Stomach (tissue), 8 donors: ENCODE measurements at regions not wholly inside any gene's neighbourhood (a gene's known extent, or its start where the extent isn't known, plus 50 kb on each side); places are given as distances from the start of the nearest gene placed in this dataset.

Experiments used
- DNase-seq, 2 donors: peaks; one replicate each; pipeline versions ENCODE4 v3.0.0 to v3.0.0-alpha.2; 2013 to 2019
- H3K27ac ChIP-seq, 5 donors: fragments of 200-600 bp in 4 of 5; sonication (generic) in 4 of 5; one replicate each; pipeline ENCODE4 v1.5.1; 2013 to 2019; ENCODE audit warnings: mild to moderate bottlenecking in 1 of 5, moderate library complexity in 1 of 5
- H3K27me3 ChIP-seq, 3 donors: fragments of 200-600 bp; sonication (generic); one replicate each; pipeline ENCODE4 v1.5.1; 2017 to 2019; ENCODE audit warnings: mixed run types in 1 of 3
- H3K36me3 ChIP-seq, 4 donors: fragments of 200-600 bp; sonication (generic); 1 replicate in 3 of 4; 2 replicates in 1 of 4; pipeline ENCODE4 v1.5.1; 2016 to 2019
- H3K4me1 ChIP-seq, 4 donors: fragments of 200-600 bp; sonication (generic); one replicate each; pipeline ENCODE4 v1.5.1; 2016 to 2019
- H3K4me3 ChIP-seq, 4 donors: fragments of 200-600 bp; sonication (generic) in 3 of 4; one replicate each; pipeline ENCODE4 v1.5.1; 2016 to 2019; ENCODE audit warnings: mild to moderate bottlenecking in 1 of 4
- H3K9me3 ChIP-seq, 4 donors: fragments of 200-600 bp; sonication (generic); one replicate each; pipeline ENCODE4 v1.5.1; 2016 to 2019
- EP300 ChIP-seq: sonication (generic); formaldehyde crosslinking; IDR thresholded peaks from one replicate; pipeline ENCODE4 v1.6.1; 2017; ENCODE audit warnings: antibody characterized with exemption
- POLR2A ChIP-seq, 4 donors: fragments of 450-650 bp; IDR thresholded peaks; one replicate each; pipeline ENCODE4 v1.6.1; 2016; ENCODE audit warnings: antibody characterized with exemption in 4 of 4, control low read depth in 2 of 4, mild to moderate bottlenecking in 1 of 4, moderate library complexity in 1 of 4
- POLR2AphosphoS5 ChIP-seq, 3 donors: sonication (generic); formaldehyde crosslinking; IDR thresholded peaks; one replicate each; pipeline ENCODE4 v1.6.1; 2016; ENCODE audit warnings: antibody characterized with exemption in 3 of 3
- WGBS, 5 donors: extraction: QIAGEN DNeasy Blood & Tissue Kit in 3 of 5; methylation state at CpG; one replicate each; pipeline versions ENCODE4 v1.1.5 to v1.1.7; 2013 to 2018; 5-methylcytosine and 5-hydroxymethylcytosine counted together
- intact Hi-C: fragments of 100-400 bp; cut with DNase I; formaldehyde crosslinking; loops from one replicate; pipeline ENCODE4 v1.15.1; 2023; ENCODE audit warnings: low total_unique reads
- TF ChIP-seq, protein P1 (sequence below), 7 experiments: fragments of 450-650 bp in 4 of 7; fragments of 200-600 bp in 3 of 7; sonication (generic) in 3 of 7; IDR thresholded peaks; one replicate each; pipeline ENCODE4 v1.5.1; 2016 to 2019; ENCODE audit warnings: antibody characterized with exemption in 7 of 7, control low read depth in 2 of 7, mild to moderate bottlenecking in 1 of 7
- donor health status: healthy with polysubstance abuse.
- donor health status: Bipolar disorder and iron deficiency.
- donor health status: healthy.

- Histone ChIP-seq H3K27ac (no peak overlapping the region), H3K36me3 (no peaks in the 10 kb centered on the region), H3K4me1 (peaks cover 0 to 26% (median 16%) of the 10 kb centered on the region in 4 donors), H3K9me3 (no peaks in the 10 kb centered on the region), H3K4me3 (no peak overlapping the region), H3K27me3 (no peaks in the 10 kb centered on the region)
- no peak for DNase-seq
- TF ChIP-seq, protein P1, sequence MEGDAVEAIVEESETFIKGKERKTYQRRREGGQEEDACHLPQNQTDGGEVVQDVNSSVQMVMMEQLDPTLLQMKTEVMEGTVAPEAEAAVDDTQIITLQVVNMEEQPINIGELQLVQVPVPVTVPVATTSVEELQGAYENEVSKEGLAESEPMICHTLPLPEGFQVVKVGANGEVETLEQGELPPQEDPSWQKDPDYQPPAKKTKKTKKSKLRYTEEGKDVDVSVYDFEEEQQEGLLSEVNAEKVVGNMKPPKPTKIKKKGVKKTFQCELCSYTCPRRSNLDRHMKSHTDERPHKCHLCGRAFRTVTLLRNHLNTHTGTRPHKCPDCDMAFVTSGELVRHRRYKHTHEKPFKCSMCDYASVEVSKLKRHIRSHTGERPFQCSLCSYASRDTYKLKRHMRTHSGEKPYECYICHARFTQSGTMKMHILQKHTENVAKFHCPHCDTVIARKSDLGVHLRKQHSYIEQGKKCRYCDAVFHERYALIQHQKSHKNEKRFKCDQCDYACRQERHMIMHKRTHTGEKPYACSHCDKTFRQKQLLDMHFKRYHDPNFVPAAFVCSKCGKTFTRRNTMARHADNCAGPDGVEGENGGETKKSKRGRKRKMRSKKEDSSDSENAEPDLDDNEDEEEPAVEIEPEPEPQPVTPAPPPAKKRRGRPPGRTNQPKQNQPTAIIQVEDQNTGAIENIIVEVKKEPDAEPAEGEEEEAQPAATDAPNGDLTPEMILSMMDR (IDR thresholded peaks at IDR 0.05), result no peak
- TF ChIP-seq EP300, result no peak
- TF ChIP-seq POLR2AphosphoS5 (IDR thresholded peaks at IDR 0.05), result no peak
- TF ChIP-seq POLR2A (IDR thresholded peaks at IDR 0.05), result no peak
- 67 to 96% (median 86%) methylated on average over 5 to 12 of the region's 12 CpGs for WGBS, 5 donors
- intact Hi-C loops, result no loop called here
These were observed 70.3 kb upstream of the HAAO start for GRCh38 chr2:42862669-42863185.

DNA sequence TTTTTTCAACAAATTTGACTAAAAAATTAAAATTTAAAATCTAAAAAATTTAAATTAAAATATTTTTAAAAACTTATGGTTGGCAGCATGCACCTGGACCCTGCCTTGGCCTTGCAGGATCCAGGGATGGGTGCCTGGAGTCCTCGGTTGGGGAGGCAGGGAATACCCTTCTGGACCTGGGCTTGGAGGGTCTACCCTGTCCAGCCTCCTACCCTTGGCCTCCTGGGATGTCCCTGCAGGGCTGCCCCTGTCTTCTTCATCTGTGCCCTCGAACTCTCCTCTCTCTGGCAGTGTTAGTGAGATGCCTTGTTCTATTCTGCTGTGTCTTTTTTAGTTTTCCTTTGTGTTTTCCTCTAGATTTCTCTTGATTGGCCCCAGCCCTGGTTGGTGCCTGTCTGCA, 68.9 kb upstream of the HAAO start:
- H3K4me3 ChIP-seq, result no peak overlapping the region
- no peak overlapping the region for H3K27ac ChIP-seq
- TF ChIP-seq, protein P1 (IDR thresholded peaks at IDR 0.05), result no peak
- TF ChIP-seq EP300 (no peak), POLR2A (IDR thresholded peaks at IDR 0.05) (no peak), POLR2AphosphoS5 (IDR thresholded peaks at IDR 0.05) (no peak)
- intact Hi-C loops, result no loop called here
- peaks cover 0 to 12% (median 4%) of the 10 kb centered on the region in 4 donors for H3K4me1 ChIP-seq
- no peaks in the 10 kb centered on the region for H3K27me3 ChIP-seq
- DNase-seq, result no peak
- WGBS, 5 donors, result 92 to 98% (median 94%) methylated on average over 2 of the region's 2 CpGs
- H3K36me3 ChIP-seq, result no peaks in the 10 kb centered on the region
- no peaks in the 10 kb centered on the region for H3K9me3 ChIP-seq

GRCh38 chr2:42860319-42861094, 68.1 kb upstream of the HAAO start:
- DNase-seq, result no peak
- Histone ChIP-seq H3K27ac (no peak overlapping the region), H3K36me3 (no peaks in the 10 kb centered on the region), H3K4me1 (peaks cover 0 to 6% (median 0%) of the 10 kb centered on the region in 4 donors), H3K4me3 (no peak overlapping the region), H3K27me3 (no peaks in the 10 kb centered on the region), H3K9me3 (no peaks in the 10 kb centered on the region)
- 67 to 76% (median 75%) methylated on average over 5 of the region's 5 CpGs for WGBS, 5 donors
- intact Hi-C loops, result no loop called here
- TF ChIP-seq POLR2A (IDR thresholded peaks at IDR 0.05) (no peak), POLR2AphosphoS5 (IDR thresholded peaks at IDR 0.05) (no peak)

GRCh38 chr2:42859791-42860190, 67.4 kb upstream of the HAAO start:
- intact Hi-C loops, result loop anchor here (10.0 kb wide), 2 partner anchors 85 to 375 kb away; no protein-coding TSS in a partner anchor
- H3K36me3 ChIP-seq, result no peaks in the 10 kb centered on the region
- peaks cover 0 to 6% (median 2%) of the 10 kb centered on the region in 4 donors for H3K4me1 ChIP-seq
- H3K27me3 ChIP-seq, result no peaks in the 10 kb centered on the region
- no peak for TF ChIP-seq EP300
- TF ChIP-seq POLR2A (IDR thresholded peaks at IDR 0.05), result no peak
- TF ChIP-seq POLR2AphosphoS5 (IDR thresholded peaks at IDR 0.05), result no peak
- TF ChIP-seq, protein P1 (IDR thresholded peaks at IDR 0.05), result no peak
- H3K9me3 ChIP-seq, result no peaks in the 10 kb centered on the region
- no peak for DNase-seq
- no peak overlapping the region for H3K4me3 ChIP-seq
- no peak overlapping the region for H3K27ac ChIP-seq
- WGBS, 5 donors, result 36 to 54% (median 47%) methylated on average over 4 of the region's 4 CpGs
